GM19438 (cell line): ENCODE measurements at regions not wholly inside any gene's neighbourhood (a gene's known extent, or its start where the extent isn't known, plus 50 kb on each side); places are given as distances from the start of the nearest gene placed in this dataset.

ENCODE experiments used
- ATAC-seq: cut with Tn5 transposase; IDR thresholded peaks from one replicate; pipeline ENCODE4 v1.9.1; 2021; ENCODE audit warnings: low read depth; ENCODE audit not compliant: unreplicated experiment

- ATAC-seq: no peak
Observed at GRCh38 chr1:98051065-98051675, 130.3 kb upstream of the DPYD start.

- ATAC-seq: no peak
Observed at GRCh38 chr1:98049370-98050135, 128.7 kb upstream of the DPYD start.

GRCh38 chr1:98048751-98049325, 128.0 kb upstream of the DPYD start:
- no peak for ATAC-seq

- ATAC-seq: no peak
Observed at GRCh38 chr1:98048244-98048643, 127.4 kb upstream of the DPYD start.

GRCh38 chr1:98047171-98047570, 126.3 kb upstream of the DPYD start:
- no peak for ATAC-seq

GRCh38 chr1:98045767-98046641, 125.2 kb upstream of the DPYD start:
- no peak for ATAC-seq

- ATAC-seq: no peak
Observed at GRCh38 chr1:98045211-98045766, 124.5 kb upstream of the DPYD start.

DNA sequence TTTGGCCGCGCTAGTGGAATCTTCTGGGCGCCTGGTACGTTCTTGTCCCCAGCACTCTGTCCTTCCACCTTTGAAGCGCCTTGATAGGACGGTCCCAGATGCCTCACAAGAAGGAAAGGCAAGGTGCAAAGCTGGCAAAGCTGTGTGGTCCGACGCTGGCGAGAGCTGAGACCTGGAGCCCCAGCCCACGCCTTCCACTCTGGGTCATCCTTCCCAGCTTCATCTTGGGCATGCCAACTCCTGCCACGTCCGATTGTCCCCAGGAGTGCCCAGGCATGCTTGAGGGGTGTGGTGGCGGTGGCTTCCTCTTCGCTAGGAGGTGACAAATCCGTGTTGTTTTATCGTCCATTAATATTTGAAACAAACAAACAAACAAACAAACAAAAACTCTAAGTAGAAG, 123.9 kb upstream of the DPYD start:
- ATAC-seq: no peak

DNA sequence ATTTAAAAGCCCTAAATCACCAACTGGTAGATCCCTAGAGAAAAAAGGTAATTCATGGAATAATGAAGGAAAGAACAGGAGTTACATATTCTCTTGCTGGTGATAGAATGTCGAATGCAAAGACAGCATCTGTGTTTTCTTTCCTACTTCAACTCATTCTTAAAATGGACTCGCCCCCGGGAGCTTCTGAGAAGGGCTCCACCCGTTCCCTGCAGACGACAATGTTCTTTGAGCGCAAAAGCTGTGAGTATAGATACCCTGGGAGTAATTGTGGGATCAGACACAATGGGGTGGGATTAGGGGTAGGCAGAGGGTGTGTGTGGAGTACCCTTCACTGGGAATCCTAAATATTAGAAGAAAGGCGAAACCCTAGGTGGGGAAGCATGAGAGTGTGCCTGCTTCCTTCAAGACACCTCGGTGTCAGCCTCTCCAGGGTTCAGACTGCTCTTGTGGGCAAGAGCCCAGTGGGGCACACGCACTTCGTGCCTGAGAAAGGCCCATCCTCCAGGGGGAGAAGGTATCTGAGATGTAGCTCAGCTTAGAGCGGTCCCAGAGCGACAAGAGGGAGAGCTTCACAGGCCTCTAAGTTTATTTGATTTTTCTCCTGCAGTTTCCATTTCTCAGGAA, 123.3 kb upstream of the DPYD start:
- no peak for ATAC-seq

DNA sequence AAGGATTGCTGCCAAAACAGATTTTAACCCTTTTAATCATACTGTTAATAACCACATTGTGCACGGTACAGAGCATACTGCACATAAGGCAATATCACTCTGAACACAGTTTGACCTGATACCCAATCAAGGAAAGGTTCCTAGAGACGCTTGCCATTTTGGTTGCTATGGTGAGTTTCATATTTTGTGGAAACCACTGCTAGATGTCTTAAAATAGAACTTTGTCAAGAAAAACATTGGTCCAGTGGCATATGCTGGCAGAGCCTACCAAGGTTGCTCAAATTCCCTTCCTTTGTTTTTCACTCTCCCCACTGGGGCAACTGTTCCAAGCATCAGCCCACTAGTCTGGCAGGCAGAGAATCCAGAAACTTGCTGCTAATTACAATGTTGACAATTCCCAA, 114.8 kb upstream of the DPYD start:
- no peak for ATAC-seq

GRCh38 chr1:98034505-98034904, 113.7 kb upstream of the DPYD start:
- no peak for ATAC-seq

DNA sequence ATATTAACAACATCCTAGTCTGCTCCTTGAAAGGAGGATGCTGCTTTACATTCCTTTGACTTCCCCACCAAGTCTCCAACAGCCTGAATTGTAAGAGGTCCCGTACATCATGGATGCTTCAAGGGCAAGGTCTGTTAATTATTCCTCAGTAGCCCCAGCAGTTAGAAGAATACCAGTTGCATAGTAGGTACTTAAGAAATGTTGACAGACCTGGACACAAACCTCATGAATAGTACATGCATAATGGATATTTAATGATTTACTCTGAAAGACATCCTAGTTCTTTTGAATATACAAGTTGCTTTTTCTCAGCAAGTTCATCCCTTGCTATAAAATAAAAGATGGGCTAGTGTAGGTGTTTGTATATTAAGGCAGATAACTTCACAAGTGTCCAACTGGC, 112.1 kb upstream of the DPYD start:
- ATAC-seq: no peak

- ATAC-seq: no peak
Observed at GRCh38 chr1:98030976-98031375, 110.1 kb upstream of the DPYD start.

- ATAC-seq: no peak
Observed at GRCh38 chr1:98030483-98030882, 109.6 kb upstream of the DPYD start.

DNA sequence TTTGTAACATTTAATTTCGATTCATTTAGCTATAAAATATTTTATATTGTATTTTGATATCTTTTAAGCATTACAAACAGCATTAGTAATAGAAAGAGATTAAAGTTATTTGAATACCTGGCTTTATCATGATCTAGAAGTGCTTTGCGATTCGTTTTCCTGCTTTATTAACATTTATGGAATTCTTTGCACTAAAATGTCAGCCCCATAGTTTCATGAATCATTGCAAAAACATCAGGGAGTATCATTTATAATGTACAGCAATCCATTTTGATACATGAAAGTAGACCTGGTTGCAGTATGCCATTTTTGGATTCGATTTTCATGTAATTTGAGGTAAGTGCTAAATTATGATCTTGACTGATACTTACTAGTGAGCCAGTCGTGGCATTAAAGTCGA, 108.0 kb upstream of the DPYD start:
- ATAC-seq: no peak

DNA sequence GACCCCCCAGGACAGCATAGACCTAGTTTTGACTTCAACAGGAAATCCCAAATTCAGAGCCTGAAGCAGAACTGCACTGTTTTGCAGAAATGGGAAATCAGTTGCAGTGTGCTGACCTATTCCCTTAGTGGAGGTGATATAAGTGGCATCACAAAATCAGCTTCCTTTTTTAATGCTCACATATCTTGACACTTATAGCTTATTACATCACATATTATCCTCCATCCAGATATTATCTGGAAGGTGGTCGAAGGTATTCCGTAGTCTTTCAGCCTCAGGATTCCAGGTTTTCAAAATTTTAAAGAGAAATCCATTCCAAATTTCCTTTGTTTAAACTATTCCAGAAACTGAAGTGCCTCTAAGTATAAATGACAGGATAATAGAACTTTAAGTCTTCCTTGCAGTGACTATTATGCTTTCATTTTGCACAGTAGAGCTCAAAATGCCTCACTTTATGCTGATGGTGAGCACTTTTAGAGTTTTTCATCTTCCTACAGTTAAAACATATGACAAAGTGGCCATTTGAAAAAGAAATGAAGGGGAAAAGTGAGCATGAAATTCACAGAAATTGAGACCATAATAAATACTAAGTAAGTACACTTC, 106.4 kb upstream of the DPYD start:
- ATAC-seq: no peak

DNA sequence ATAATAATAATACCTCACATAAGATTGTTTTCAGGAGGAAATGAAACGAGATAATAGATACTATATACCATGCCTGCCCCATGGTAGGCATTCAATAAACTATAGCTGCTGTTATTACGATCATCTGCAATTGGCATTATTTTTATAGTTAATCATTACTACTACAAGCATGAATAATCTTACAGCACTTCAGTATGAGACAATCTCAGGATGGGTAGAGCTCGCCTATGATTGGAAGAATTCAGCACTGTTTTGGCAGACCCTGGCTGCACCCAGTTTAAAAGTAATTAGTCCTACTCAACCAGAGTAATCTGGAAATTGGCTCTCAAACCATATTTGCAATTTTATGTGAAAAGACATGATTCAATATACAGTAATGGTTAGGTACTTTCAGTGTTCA, 105.0 kb upstream of the DPYD start:
- no peak for ATAC-seq

DNA sequence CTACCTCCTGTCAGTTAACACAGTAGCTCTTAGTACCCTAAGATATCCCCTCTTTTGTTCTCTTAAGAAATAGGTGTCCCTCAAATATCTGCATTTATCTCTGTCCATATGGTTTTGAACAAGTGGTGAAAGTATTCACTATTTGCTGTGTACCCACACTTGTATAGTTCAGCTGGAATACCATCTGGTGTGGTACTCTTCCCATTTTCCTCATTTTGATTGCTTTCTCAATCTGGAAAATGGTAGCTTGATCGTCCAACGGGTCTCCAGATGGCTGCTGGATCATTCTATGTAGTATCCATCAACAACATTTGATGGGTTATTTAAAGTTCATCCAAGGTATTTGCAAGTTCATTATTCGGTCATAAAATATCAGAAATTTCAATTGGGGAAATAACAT, 100.3 kb upstream of the DPYD start:
- ATAC-seq: no peak

DNA sequence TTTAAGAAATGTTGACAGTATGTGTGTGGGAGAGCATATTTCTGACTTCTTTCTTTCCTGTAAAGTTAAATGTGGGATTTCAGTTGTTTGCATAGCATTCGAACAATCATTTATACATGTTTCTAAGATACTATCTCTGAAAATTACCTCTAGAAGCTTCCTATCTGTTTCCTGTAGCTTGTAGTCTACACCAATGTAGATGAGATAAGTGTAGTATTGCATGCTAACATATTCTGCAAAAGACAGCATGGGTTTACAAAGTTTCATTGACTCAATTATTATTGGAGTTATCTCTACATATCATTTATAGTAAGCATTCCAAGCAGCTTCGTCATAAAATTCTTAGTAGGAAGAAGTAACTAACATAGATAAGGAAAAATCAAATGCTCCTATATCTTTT, 98.9 kb upstream of the DPYD start:
- no peak for ATAC-seq

DNA sequence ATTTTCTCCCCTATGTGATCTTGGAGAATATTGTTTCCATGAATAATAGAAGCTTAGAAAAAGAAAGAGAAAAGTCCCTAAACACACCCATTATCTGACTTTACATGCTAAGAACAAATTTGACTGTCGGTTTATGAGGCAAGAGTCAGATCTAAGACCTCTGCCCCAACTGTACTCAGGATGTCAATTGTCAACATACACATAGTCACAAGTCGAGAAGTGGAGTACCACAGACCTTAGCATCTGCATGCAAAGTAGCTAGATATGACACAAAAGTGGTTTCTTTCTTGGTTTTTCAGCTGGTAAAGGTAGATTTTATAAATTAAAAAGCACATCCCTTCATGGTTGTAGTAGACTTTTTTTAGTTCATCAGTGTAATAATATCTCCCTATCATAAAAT, 97.2 kb upstream of the DPYD start:
- no peak for ATAC-seq
